ENCODE measurements at regions not wholly inside any gene's neighbourhood (a gene's known extent, or its start where the extent isn't known, plus 50 kb on each side); places are given as distances from the start of the nearest gene placed in this dataset.

DNA sequence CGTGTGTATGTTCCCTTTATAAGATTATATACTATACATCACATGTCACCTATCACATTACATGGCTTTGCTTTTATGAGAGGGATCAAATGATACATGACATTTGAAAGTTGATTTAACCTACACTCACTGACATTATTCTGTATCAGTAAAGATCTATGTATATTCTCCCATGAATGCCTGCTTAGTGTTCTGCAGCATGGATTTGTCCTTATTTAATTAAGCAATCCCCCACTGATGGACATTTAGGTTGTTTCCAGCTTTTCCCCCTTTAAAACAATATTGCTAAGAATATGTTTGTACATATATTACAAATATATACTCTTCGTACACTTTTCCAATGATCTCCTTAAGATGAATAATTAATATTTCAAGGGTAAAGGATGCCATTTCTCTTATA, 297.4 kb downstream of the TFAP2C start:
- H3K9ac ChIP-seq (ENCODE audit: extremely low read depth, low read length, poor library complexity, severe bottlenecking): no peak overlapping the region
- WGBS, 2 experiments (ENCODE audit: insufficient coverage in 1 of 2, insufficient read length in 1 of 2): no CpG with 5 or more reads among the region's 2 CpGs
- H3K36me3 ChIP-seq (ENCODE audit: control insufficient read depth, insufficient read depth, low read length): no peaks in the 10 kb centered on the region
- TF ChIP-seq, protein P1, sequence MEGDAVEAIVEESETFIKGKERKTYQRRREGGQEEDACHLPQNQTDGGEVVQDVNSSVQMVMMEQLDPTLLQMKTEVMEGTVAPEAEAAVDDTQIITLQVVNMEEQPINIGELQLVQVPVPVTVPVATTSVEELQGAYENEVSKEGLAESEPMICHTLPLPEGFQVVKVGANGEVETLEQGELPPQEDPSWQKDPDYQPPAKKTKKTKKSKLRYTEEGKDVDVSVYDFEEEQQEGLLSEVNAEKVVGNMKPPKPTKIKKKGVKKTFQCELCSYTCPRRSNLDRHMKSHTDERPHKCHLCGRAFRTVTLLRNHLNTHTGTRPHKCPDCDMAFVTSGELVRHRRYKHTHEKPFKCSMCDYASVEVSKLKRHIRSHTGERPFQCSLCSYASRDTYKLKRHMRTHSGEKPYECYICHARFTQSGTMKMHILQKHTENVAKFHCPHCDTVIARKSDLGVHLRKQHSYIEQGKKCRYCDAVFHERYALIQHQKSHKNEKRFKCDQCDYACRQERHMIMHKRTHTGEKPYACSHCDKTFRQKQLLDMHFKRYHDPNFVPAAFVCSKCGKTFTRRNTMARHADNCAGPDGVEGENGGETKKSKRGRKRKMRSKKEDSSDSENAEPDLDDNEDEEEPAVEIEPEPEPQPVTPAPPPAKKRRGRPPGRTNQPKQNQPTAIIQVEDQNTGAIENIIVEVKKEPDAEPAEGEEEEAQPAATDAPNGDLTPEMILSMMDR (conservative IDR thresholded peaks at IDR 0.05): no peak
- H3K4me1 Mint-ChIP-seq: peaks cover 14% of the 10 kb centered on the region
- peaks cover 89% of the 10 kb centered on the region for H3K27me3 Mint-ChIP-seq (ENCODE audit: insufficient read depth)
- H3K27me3 ChIP-seq (ENCODE audit: control insufficient read depth, insufficient read depth, low read length, poor library complexity, severe bottlenecking): peaks cover 99% of the 10 kb centered on the region
- no peak overlapping the region for H3K27ac ChIP-seq (ENCODE audit: low read depth, low read length)
- no peaks in the 10 kb centered on the region for H3K36me3 Mint-ChIP-seq (ENCODE audit: low read depth)
- H3K27ac Mint-ChIP-seq: no peak overlapping the region
- no peak for DNase-seq
- H3K4me1 ChIP-seq (ENCODE audit: control insufficient read depth, insufficient read depth, low read length): no peaks in the 10 kb centered on the region
- no peaks in the 10 kb centered on the region for H3K9me3 ChIP-seq (ENCODE audit: control insufficient read depth, low read length)
- H3K4me3 ChIP-seq (ENCODE audit: low read length): no peak overlapping the region
- H3K9me3 Mint-ChIP-seq: no peaks in the 10 kb centered on the region
- no peak overlapping the region for H3K4me3 Mint-ChIP-seq

DNA sequence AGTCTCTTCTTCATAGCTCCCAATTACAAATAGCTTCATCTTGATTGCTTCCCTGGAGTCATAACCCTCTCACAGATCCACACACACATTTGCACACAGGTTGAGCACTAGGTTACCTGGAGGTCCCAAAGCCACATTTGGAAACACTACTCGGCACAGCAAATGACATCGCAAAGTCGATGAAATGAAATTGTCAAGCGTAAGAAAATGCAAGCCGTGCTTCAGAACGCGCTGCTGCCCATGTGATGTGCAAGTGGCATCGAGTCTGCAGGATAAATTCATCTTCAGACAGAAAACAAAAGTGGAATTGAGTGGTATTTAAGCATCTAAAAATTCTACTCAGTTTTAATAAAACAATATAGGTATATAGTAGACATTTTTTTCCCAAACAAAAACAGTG, 298.0 kb downstream of the TFAP2C start:
- 77 to 83% methylated on average over 8 of the region's 8 CpGs for WGBS, 2 experiments (ENCODE audit: insufficient coverage in 1 of 2, insufficient read length in 1 of 2)
- Histone ChIP-seq H3K4me3 (ENCODE audit: low read length) (no peak overlapping the region), H3K27me3 (ENCODE audit: control insufficient read depth, insufficient read depth, low read length, poor library complexity, severe bottlenecking) (peaks cover 93% of the 10 kb centered on the region), H3K36me3 (ENCODE audit: control insufficient read depth, insufficient read depth, low read length) (no peaks in the 10 kb centered on the region), H3K27ac (ENCODE audit: low read depth, low read length) (no peak overlapping the region), H3K4me1 (ENCODE audit: control insufficient read depth, insufficient read depth, low read length) (no peaks in the 10 kb centered on the region), H3K9ac (ENCODE audit: extremely low read depth, low read length, poor library complexity, severe bottlenecking) (no peak overlapping the region), H3K9me3 (ENCODE audit: control insufficient read depth, low read length) (no peaks in the 10 kb centered on the region)
- Mint-ChIP-seq H3K4me1 (peaks cover 14% of the 10 kb centered on the region), H3K4me3 (no peak overlapping the region), H3K36me3 (ENCODE audit: low read depth) (no peaks in the 10 kb centered on the region), H3K9me3 (no peaks in the 10 kb centered on the region), H3K27me3 (ENCODE audit: insufficient read depth) (peaks cover 83% of the 10 kb centered on the region), H3K27ac (no peak overlapping the region)
- TF ChIP-seq, protein P1 (conservative IDR thresholded peaks at IDR 0.05): no peak
- no peak for DNase-seq

DNA sequence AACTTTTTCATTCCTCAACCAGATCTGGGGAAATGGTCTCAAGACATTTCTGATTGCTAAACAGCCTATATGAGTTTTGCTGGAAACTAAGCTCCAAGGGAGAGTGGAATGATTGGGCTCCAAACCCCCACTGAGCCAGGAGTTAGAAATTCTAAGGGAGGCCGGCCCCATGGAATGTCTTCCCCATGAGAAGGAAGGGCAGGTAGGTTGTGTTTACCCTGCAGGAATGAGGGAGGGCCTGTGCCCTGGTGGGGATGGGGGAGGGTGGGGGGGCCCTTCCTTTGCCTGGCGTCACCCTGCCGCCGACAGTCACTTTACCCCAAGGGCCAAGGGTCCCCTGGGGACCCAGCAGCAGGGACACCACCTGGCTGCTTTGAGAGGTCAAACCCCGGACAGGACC, 298.9 kb downstream of the TFAP2C start:
- Histone ChIP-seq H3K27ac (ENCODE audit: low read depth, low read length) (no peak overlapping the region), H3K9me3 (ENCODE audit: control insufficient read depth, low read length) (no peaks in the 10 kb centered on the region), H3K4me3 (ENCODE audit: low read length) (no peak overlapping the region), H3K4me1 (ENCODE audit: control insufficient read depth, insufficient read depth, low read length) (no peaks in the 10 kb centered on the region), H3K36me3 (ENCODE audit: control insufficient read depth, insufficient read depth, low read length) (no peaks in the 10 kb centered on the region), H3K9ac (ENCODE audit: extremely low read depth, low read length, poor library complexity, severe bottlenecking) (no peak overlapping the region), H3K27me3 (ENCODE audit: control insufficient read depth, insufficient read depth, low read length, poor library complexity, severe bottlenecking) (peaks cover 84% of the 10 kb centered on the region)
- Mint-ChIP-seq H3K36me3 (ENCODE audit: low read depth) (no peaks in the 10 kb centered on the region), H3K4me1 (peaks cover 14% of the 10 kb centered on the region), H3K4me3 (no peak overlapping the region), H3K27ac (no peak overlapping the region), H3K27me3 (ENCODE audit: insufficient read depth) (peaks cover 74% of the 10 kb centered on the region), H3K9me3 (no peaks in the 10 kb centered on the region)
- 28 to 80% methylated on average over 1 to 5 of the region's 5 CpGs for WGBS, 2 experiments (ENCODE audit: insufficient coverage in 1 of 2, insufficient read length in 1 of 2)
- peak; percentile 60 for DNase-seq
- TF ChIP-seq, protein P1 (conservative IDR thresholded peaks at IDR 0.05): no peak

Measured in endodermal cell (in vitro differentiated cells).